Activated CD4-positive, alpha-beta memory T cell treated with anti-CD3 and anti-CD28 coated beads for 36 hours (primary cell): ENCODE measurements at regions not wholly inside any gene's neighbourhood (a gene's known extent, or its start where the extent isn't known, plus 50 kb on each side); places are given as distances from the start of the nearest gene placed in this dataset.

Experiments
- CTCF ChIA-PET: fragments of 350-600 bp; sonication (Branson Sonifier 250); formaldehyde crosslinking; loops from one replicate; lab custom pipeline; 2021; ENCODE audit warnings: antibody characterized with exemption, inconsistent platforms; lab: Charles Lee
- POLR2A ChIA-PET: fragments of 350-600 bp; sonication (Branson Sonifier 250); formaldehyde crosslinking; loops from one replicate; lab custom pipeline; 2021; ENCODE audit warnings: antibody characterized with exemption; lab: Charles Lee
- DNase-seq: peaks from one replicate; pipeline ENCODE4 v3.0.0-alpha.2; 2020
- H3K27ac Mint-ChIP-seq: one replicate; pipeline ENCODE4 v1.8.0; 2021; ENCODE audit warnings: mixed read lengths
- H3K27me3 Mint-ChIP-seq: one replicate; pipeline ENCODE4 v1.8.0; 2021; ENCODE audit warnings: mixed read lengths
- H3K36me3 Mint-ChIP-seq: one replicate; pipeline ENCODE4 v1.8.0; 2021; ENCODE audit warnings: mixed read lengths
- H3K4me1 Mint-ChIP-seq: one replicate; pipeline ENCODE4 v1.8.0; 2021; ENCODE audit warnings: low read depth, mixed read lengths
- H3K4me3 Mint-ChIP-seq: one replicate; pipeline ENCODE4 v1.8.0; 2021; ENCODE audit warnings: mild to moderate bottlenecking, mixed read lengths
- H3K9me3 Mint-ChIP-seq: one replicate; pipeline ENCODE4 v1.8.0; 2021; ENCODE audit warnings: mixed read lengths
- intact Hi-C: fragments of 100-400 bp; cut with micrococcal nuclease; formaldehyde crosslinking; loops from one replicate; pipeline ENCODE4 v1.15.1; 2023

- CTCF ChIA-PET = no interaction called here
Observed at GRCh38 chr11:122336706-122337105, 220.7 kb upstream of the BLID start.

DNA sequence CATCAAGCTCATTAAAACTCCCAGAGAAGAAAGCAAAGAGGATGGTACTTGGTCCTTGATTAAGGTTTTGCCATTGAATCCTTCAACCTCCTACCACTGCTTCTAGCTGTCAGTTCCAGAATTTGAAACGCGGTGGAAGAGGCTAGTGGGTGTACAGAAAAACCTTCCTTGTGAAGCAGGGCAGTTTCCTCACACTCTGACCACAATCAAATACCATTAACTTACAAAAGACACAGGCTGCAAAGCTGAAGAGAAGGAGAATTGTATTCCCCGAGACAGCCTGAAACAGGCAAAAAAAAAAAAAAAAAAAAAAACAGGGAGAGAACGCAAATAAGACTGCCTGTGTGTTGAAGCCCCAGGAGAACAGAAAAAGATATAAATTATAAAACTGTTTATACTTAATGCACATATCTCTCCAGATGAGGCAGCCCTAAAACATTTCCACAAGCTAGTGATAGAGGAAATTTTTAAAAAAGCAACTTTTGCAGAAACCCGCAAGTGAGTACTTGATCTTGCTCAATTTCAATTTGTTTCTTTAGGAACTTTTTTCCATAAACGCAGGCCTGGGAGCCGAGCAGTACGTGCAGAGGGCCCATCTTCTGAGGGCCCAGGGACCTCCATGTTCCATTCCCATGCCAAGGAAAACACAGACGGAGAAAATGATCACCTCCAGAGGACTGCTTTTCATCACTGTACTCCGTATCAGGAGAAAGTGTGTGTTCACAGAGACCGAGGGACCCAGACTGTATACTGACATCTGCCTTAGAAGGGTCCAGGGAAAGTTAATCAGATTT, 218.7 kb upstream of the BLID start:
- H3K4me1 Mint-ChIP-seq = no peaks in the 10 kb centered on the region
- ChIA-PET CTCF (no interaction called here), POLR2A (no interaction called here)
- no peak overlapping the region for H3K4me3 Mint-ChIP-seq
- no peak for DNase-seq
- H3K27me3 Mint-ChIP-seq = no peaks in the 10 kb centered on the region
- H3K27ac Mint-ChIP-seq = no peak overlapping the region
- no peaks in the 10 kb centered on the region for H3K9me3 Mint-ChIP-seq
- intact Hi-C loops = no loop called here
- no peaks in the 10 kb centered on the region for H3K36me3 Mint-ChIP-seq

More at GRCh38 chr11:122336706-122337105, 220.7 kb upstream of the BLID start:
- Mint-ChIP-seq H3K36me3 (no peaks in the 10 kb centered on the region), H3K9me3 (no peaks in the 10 kb centered on the region), H3K4me3 (no peak overlapping the region), H3K4me1 (no peaks in the 10 kb centered on the region), H3K27me3 (no peaks in the 10 kb centered on the region), H3K27ac (no peak overlapping the region)
- intact Hi-C loops = no loop called here
- DNase-seq = no peak
- POLR2A ChIA-PET = no interaction called here

DNA sequence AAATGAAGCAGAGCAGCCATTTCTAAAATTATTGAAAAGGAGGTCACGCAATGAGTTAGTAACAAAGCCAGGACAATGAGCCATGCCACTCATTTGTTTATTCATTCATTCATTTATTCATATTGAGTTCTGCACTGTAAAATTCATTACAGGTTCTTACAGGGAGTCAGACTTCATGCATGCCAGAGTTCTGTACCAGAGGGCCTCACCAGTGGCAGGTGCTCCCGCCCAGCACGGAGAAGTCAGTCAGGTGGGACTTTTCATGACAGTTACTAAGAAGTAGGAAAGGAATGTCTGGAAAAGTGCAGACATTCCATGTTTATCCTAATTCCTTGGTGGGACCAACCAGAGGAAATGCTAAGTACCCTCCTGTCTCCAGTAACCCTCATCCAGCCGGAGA, 217.5 kb upstream of the BLID start:
- Mint-ChIP-seq H3K4me1 (no peaks in the 10 kb centered on the region), H3K27me3 (no peaks in the 10 kb centered on the region), H3K27ac (no peak overlapping the region), H3K4me3 (no peak overlapping the region), H3K9me3 (no peaks in the 10 kb centered on the region), H3K36me3 (no peaks in the 10 kb centered on the region)
- CTCF ChIA-PET = no interaction called here
- intact Hi-C loops = no loop called here
- POLR2A ChIA-PET = no interaction called here
- no peak for DNase-seq

GRCh38 chr11:122331079-122331478, 215.1 kb upstream of the BLID start:
- ChIA-PET CTCF (no interaction called here), POLR2A (no interaction called here)
- no peaks in the 10 kb centered on the region for H3K36me3 Mint-ChIP-seq
- no peak overlapping the region for H3K27ac Mint-ChIP-seq
- no peak for DNase-seq
- H3K4me1 Mint-ChIP-seq = no peaks in the 10 kb centered on the region
- H3K4me3 Mint-ChIP-seq = no peak overlapping the region
- no peaks in the 10 kb centered on the region for H3K27me3 Mint-ChIP-seq
- H3K9me3 Mint-ChIP-seq = no peaks in the 10 kb centered on the region
- intact Hi-C loops = no loop called here

- no peak overlapping the region for H3K4me3 Mint-ChIP-seq
- intact Hi-C loops = no loop called here
- H3K27me3 Mint-ChIP-seq = no peaks in the 10 kb centered on the region
- DNase-seq = no peak
- CTCF ChIA-PET = no interaction called here
- H3K36me3 Mint-ChIP-seq = no peaks in the 10 kb centered on the region
- no peaks in the 10 kb centered on the region for H3K9me3 Mint-ChIP-seq
- H3K4me1 Mint-ChIP-seq = no peaks in the 10 kb centered on the region
- no peak overlapping the region for H3K27ac Mint-ChIP-seq
- POLR2A ChIA-PET = no interaction called here
Observed at GRCh38 chr11:122330279-122330965, 214.4 kb upstream of the BLID start.

- Mint-ChIP-seq H3K4me1 (no peaks in the 10 kb centered on the region), H3K9me3 (no peaks in the 10 kb centered on the region), H3K36me3 (no peaks in the 10 kb centered on the region), H3K27me3 (no peaks in the 10 kb centered on the region), H3K4me3 (no peak overlapping the region), H3K27ac (no peak overlapping the region)
- DNase-seq = no peak
- intact Hi-C loops = no loop called here
- ChIA-PET POLR2A (no interaction called here), CTCF (no interaction called here)
Observed at GRCh38 chr11:122327528-122327927, 211.5 kb upstream of the BLID start.

DNA sequence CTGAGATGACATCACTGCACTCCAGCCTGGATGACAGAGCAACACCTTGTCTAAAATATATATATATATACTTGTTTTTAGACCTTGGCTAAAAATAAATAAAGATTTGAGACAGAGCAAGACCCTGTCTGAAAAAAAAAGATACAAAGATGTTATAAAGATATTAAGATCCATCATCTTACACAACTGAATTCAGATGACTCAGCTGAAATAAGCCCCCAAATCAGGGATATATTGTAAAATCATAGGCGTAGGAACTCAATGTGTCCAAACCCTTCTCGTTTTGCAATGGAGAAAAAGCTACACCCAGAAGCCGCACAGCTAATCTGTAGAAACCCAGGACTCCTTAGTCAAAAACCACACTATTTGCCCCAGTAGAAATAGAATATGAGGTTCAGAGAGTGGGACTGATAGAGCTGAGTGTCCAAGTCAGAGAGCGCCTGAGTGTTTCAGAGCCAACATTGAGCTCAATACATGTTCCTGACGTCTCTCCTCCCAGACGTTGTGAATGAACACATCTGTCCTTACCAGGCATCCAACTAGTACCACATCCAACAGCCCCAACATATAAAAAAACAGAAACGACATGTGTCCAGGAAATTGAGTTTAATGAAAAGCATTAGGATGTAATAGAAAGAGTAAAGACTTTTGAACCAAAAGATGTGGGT, 207.9 kb upstream of the BLID start:
- ChIA-PET CTCF (no interaction called here), POLR2A (no interaction called here)
- intact Hi-C loops = no loop called here
- no peaks in the 10 kb centered on the region for H3K9me3 Mint-ChIP-seq
- H3K4me3 Mint-ChIP-seq = no peak overlapping the region
- DNase-seq = no peak
- no peak overlapping the region for H3K27ac Mint-ChIP-seq
- no peaks in the 10 kb centered on the region for H3K36me3 Mint-ChIP-seq
- peaks cover 3% of the 10 kb centered on the region for H3K27me3 Mint-ChIP-seq
- H3K4me1 Mint-ChIP-seq = no peaks in the 10 kb centered on the region

GRCh38 chr11:122322329-122322728, 206.3 kb upstream of the BLID start:
- H3K4me1 Mint-ChIP-seq = no peaks in the 10 kb centered on the region
- CTCF ChIA-PET = no interaction called here
- no peak for DNase-seq
- POLR2A ChIA-PET = no interaction called here
- H3K4me3 Mint-ChIP-seq = no peak overlapping the region
- H3K27me3 Mint-ChIP-seq = peaks cover 3% of the 10 kb centered on the region
- no peak overlapping the region for H3K27ac Mint-ChIP-seq
- intact Hi-C loops = no loop called here
- no peaks in the 10 kb centered on the region for H3K9me3 Mint-ChIP-seq
- no peaks in the 10 kb centered on the region for H3K36me3 Mint-ChIP-seq

DNA sequence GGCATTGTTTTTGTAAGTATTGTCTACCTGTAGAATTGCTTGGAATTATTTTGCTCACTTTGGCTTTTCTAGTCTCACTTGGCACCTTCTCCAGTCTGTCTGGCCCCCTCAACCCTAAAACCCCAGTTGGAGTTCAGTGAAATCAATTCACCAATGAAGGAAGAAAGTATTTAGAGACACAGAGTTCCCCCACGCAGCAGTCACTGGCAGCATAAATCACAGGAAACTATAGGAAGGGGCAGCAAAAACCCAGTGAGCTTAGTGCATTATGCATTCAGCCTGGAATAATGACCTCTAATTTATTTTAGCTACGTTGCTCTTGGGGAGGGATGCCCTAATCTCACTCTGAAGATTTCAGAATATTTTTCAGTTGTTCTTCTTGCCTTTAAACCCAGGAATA, 204.7 kb upstream of the BLID start:
- H3K27me3 Mint-ChIP-seq = peaks cover 3% of the 10 kb centered on the region
- no peaks in the 10 kb centered on the region for H3K36me3 Mint-ChIP-seq
- CTCF ChIA-PET = no interaction called here
- POLR2A ChIA-PET = no interaction called here
- intact Hi-C loops = no loop called here
- no peaks in the 10 kb centered on the region for H3K4me1 Mint-ChIP-seq
- H3K4me3 Mint-ChIP-seq = no peak overlapping the region
- H3K27ac Mint-ChIP-seq = no peak overlapping the region
- DNase-seq = no peak
- H3K9me3 Mint-ChIP-seq = no peaks in the 10 kb centered on the region

DNA sequence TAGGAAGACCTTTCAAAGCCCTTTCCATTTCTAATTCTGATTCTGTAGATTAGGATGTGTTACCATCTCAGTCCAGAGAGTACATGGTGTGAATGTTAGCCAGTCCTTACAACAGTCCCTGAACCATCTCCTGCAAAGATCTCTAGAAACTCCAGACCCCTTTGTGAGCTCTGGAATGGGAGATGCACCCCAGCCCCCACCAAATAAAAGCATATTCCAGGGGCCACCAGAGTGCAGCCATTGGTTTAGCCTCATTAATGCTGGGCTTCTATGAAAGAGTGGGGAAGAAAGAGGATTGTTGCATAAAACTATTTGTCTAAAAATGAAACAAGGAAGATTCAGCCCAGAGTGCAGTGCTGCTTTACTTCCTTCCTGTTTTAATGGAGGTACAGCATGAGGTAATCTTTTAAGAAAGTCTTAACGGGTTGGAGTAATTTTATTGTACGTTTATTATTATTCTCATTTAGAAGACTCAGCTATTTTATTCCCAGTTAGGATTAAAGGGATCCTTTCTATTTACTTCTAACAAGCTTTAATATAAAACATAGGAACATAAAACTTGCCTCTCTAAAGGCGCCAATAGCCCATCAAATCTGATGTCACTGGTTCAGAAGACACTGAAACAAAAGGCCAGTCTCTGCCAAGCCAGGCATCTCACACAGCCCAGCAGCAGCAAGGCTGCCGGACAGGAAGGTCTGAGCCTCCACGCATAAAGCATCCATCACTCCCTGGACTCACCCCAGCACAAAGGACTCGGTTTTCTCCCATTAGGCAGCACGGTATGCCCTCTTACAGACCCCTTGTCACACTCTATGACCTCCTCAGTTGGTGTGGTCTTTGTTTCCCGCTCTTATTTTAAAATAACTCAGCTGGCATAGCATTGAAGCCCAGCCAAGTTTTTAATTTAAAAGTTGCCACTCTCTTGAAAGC, 203.9 kb upstream of the BLID start:
- Mint-ChIP-seq H3K4me1 (no peaks in the 10 kb centered on the region), H3K36me3 (no peaks in the 10 kb centered on the region), H3K9me3 (no peaks in the 10 kb centered on the region), H3K27ac (no peak overlapping the region), H3K27me3 (peaks cover 3% of the 10 kb centered on the region), H3K4me3 (no peak overlapping the region)
- intact Hi-C loops = no loop called here
- ChIA-PET POLR2A (no interaction called here), CTCF (no interaction called here)
- no peak for DNase-seq

DNA sequence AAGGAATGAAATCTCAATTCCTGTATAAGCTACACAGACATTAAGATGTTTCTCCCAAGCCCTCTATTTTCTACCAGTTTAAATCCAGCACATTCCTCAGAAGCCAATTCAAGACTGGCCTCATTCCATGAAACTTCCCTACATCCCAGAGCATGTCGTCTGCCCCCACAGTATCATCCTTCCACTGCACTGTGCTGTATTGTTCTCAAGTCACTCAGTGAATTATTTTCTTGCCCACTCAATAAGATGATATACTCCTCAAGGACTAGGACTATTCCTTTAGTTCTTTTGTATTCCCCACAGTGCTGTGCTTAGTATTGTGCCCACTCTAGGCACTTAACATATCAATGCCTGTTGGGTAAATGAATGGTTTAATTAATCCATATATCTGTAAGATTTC, 203.1 kb upstream of the BLID start:
- Mint-ChIP-seq H3K27ac (no peak overlapping the region), H3K4me1 (no peaks in the 10 kb centered on the region), H3K27me3 (peaks cover 3% of the 10 kb centered on the region), H3K36me3 (no peaks in the 10 kb centered on the region), H3K9me3 (no peaks in the 10 kb centered on the region), H3K4me3 (no peak overlapping the region)
- no peak for DNase-seq
- ChIA-PET CTCF (no interaction called here), POLR2A (no interaction called here)
- intact Hi-C loops = no loop called here

- Mint-ChIP-seq H3K36me3 (no peaks in the 10 kb centered on the region), H3K27me3 (peaks cover 3% of the 10 kb centered on the region), H3K4me1 (no peaks in the 10 kb centered on the region), H3K4me3 (no peak overlapping the region), H3K27ac (no peak overlapping the region), H3K9me3 (no peaks in the 10 kb centered on the region)
- intact Hi-C loops = no loop called here
- ChIA-PET CTCF (no interaction called here), POLR2A (no interaction called here)
- DNase-seq = no peak
Observed at GRCh38 chr11:122317305-122317704, 201.3 kb upstream of the BLID start.
